Vagina (tissue), 2 donors: ENCODE measurements at regions not wholly inside any gene's neighbourhood (a gene's known extent, or its start where the extent isn't known, plus 50 kb on each side); places are given as distances from the start of the nearest gene placed in this dataset.

ENCODE experiments used
- CTCF ChIP-seq, 3 experiments: fragments of 450-650 bp in 2 of 3; fragments of 200-600 bp in 1 of 3; sonication (generic) in 1 of 3; IDR thresholded peaks; one replicate each; pipeline ENCODE4 v1.5.1; 2017 to 2019; ENCODE audit warnings: antibody characterized with exemption in 3 of 3, mild to moderate bottlenecking in 2 of 3, moderate library complexity in 2 of 3
- POLR2A ChIP-seq, 2 donors: fragments of 450-650 bp; IDR thresholded peaks; one replicate each; pipeline ENCODE4 v1.6.1; 2017; ENCODE audit warnings: antibody characterized with exemption in 2 of 2, mild to moderate bottlenecking in 2 of 2, moderate library complexity in 2 of 2

DNA sequence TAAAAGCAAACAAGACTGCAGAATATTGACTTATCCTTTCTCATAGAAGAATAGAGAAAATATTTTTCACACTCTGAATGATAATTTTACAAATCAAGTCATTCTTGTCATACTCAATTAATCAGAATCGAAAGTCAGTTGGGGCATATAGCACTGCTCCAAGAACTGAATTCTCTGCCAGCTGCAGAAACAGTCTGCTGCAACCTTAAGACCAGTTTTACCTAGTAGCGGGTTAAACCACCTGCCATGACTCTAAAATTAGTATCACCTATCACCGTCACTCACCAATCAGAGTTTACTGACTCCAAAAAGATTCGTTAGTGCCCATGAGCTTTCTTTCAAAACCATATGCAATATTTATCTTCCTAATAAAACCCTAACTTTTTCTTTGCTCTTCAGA, 429.0 kb upstream of the GRM3 start:
- TF ChIP-seq CTCF (IDR thresholded peaks at IDR 0.05) (no peak), POLR2A (IDR thresholded peaks at IDR 0.05) (no peak)
